ENCODE measurements at regions not wholly inside any gene's neighbourhood (a gene's known extent, or its start where the extent isn't known, plus 50 kb on each side); places are given as distances from the start of the nearest gene placed in this dataset.
A peak's percentile ranks its signal among the peaks of the same experiment; 100 is the strongest.

DNA sequence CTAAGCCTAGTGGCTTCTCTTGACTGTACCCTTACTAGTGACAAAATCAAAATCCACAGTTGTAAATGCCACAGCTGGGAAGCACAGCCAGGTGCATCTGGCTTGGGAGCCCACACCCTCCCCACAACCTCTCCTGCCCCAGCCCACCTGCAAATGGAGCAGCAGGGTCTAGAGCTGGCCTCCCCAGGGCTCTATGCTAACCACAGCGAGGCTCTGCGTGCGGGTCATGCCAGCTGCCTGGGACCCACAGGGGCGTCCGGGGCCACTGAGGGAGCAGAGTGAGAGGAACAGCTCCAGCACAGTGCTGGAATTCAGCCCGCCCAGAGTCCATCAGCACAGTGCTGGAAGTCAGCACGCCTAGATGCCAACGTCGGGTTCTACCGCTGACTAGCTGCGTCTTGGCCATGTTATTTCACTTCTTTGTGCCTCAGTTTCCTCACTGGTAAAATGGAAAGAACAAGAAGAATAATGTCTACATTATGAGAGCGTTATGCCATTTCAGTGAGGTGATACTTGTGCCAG is 109.1 kb upstream of the ID2 start:
- Mint-ChIP-seq H3K27me3 (ENCODE audit: low read depth) (peaks cover 17% of the 10 kb centered on the region), H3K36me3 (ENCODE audit: low read depth) (no peaks in the 10 kb centered on the region), H3K9me3 (no peaks in the 10 kb centered on the region), H3K27ac (peak overlapping the region; percentile 37 to 95 (median 51)), H3K4me3 (no peak overlapping the region), H3K4me1 (peaks cover 37% of the 10 kb centered on the region)
- no peak for TF ChIP-seq CTCF (IDR thresholded peaks at IDR 0.05; ENCODE audit: unreplicated experiment in 3 of 3)

- H3K4me1 Mint-ChIP-seq = peaks cover 37% of the 10 kb centered on the region
- no peak for TF ChIP-seq CTCF (IDR thresholded peaks at IDR 0.05; ENCODE audit: unreplicated experiment in 3 of 3)
- H3K4me3 Mint-ChIP-seq = peak overlapping the region in 1 of 3 experiments; percentile 9
- H3K27ac Mint-ChIP-seq = peak overlapping the region; percentile 37 to 95 (median 51)
- peaks cover 17% of the 10 kb centered on the region for H3K27me3 Mint-ChIP-seq (ENCODE audit: low read depth)
- no peaks in the 10 kb centered on the region for H3K9me3 Mint-ChIP-seq
- no peaks in the 10 kb centered on the region for H3K36me3 Mint-ChIP-seq (ENCODE audit: low read depth)
Measured at GRCh38 chr2:8573234-8573941, 108.5 kb upstream of the ID2 start.

- H3K4me3 Mint-ChIP-seq = peak overlapping the region in 1 of 3 experiments; percentile 16
- H3K27ac Mint-ChIP-seq = peak overlapping the region in 2 of 3 experiments; percentile 71 to 95
- peaks cover 35% of the 10 kb centered on the region for H3K4me1 Mint-ChIP-seq
- no peaks in the 10 kb centered on the region for H3K36me3 Mint-ChIP-seq (ENCODE audit: low read depth)
- H3K27me3 Mint-ChIP-seq (ENCODE audit: low read depth) = peaks cover 18% of the 10 kb centered on the region
- TF ChIP-seq CTCF (IDR thresholded peaks at IDR 0.05; ENCODE audit: unreplicated experiment in 3 of 3) = no peak
- no peaks in the 10 kb centered on the region for H3K9me3 Mint-ChIP-seq
Measured at GRCh38 chr2:8573942-8574195, 108.0 kb upstream of the ID2 start.

DNA sequence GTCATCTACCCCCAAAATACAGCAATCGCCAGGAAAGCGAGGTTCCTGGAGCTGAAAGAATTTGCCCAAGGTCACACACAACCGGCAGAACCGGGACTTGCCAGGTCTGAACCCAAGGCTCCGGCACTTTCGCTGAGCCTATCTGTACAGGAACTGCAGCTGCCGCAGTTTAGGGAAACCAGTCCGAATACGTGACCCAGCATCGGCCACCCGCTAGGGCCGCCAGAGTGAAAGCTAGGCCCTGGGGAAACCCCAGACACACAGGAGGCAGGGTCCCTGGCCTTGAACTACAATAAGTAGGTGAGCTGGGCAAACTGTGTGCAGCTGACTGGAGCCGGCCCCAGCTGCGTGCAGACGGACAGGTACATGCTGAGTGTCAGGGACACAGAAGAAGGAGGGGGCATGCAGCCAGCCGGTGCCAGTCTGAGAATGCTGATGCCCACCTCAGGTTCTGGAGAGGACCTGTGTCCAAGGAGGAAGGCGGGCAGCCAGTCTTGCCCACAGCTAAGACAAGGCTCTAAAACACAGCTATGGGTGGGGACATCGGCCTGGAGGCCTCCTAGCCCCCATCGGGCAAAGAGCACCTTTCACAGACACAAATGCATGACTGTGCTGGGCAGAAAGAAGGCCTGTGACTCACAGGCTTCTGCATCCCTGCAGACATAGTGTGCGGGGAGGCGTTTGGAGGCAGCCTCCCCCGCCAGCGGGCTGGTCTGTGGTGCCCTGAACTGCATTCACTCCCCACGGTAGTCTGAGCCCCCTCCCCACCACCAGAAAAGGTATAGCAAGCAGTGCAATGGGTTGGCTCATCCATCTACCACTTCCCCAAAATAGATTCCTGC is 107.4 kb upstream of the ID2 start:
- Mint-ChIP-seq H3K4me3 (peak overlapping the region in 2 of 3 experiments; percentile 16 to 38), H3K36me3 (ENCODE audit: low read depth) (no peaks in the 10 kb centered on the region), H3K27ac (peak overlapping the region; percentile 62 to 95 (median 71)), H3K4me1 (peaks cover 39% of the 10 kb centered on the region), H3K27me3 (ENCODE audit: low read depth) (peaks cover 18% of the 10 kb centered on the region), H3K9me3 (no peaks in the 10 kb centered on the region)
- no peak for TF ChIP-seq CTCF (IDR thresholded peaks at IDR 0.05; ENCODE audit: unreplicated experiment in 3 of 3)

DNA sequence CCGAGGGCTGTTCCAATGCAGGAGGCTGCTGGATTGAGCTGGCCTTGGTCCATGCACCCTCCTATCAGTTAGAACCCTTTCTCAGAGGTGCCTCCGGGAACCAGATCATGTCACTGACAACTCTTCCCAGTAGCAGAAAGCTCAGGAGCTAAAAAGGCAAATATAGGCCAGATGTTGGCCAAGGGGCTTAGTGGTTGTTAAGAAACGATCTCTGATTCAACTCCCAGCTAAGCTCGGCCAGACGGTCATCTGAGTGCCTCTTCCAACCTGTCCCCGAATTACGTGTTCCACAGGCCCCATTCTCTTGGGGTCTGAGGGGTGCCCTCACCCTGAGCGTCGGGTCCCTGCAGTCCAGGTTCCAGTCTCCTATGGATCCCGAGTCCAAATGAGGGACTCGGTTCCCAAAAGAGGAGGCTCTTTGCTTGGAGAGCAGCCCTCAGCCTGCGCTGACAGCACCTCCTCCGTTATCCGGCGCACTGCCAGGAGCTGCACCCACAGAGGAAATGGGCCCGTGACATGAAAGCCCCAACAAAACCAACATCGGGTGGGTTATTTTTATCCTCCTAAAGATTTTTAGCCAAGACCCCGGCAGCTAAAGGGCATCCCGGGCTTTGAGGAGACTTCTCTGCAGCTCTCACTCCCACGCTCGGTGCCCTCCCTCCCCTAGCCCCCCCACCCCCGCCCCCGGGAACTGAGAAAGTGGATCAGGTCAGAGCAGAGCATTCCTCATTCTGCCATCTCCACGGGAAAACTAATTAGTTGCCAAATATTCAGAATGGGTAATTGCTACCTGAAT is 106.6 kb upstream of the ID2 start:
- peak overlapping the region in 1 of 3 experiments; percentile 31 for H3K4me3 Mint-ChIP-seq
- no peak for TF ChIP-seq CTCF (IDR thresholded peaks at IDR 0.05; ENCODE audit: unreplicated experiment in 3 of 3)
- peaks cover 44% of the 10 kb centered on the region for H3K4me1 Mint-ChIP-seq
- H3K27ac Mint-ChIP-seq = peak overlapping the region; percentile 62 to 95 (median 62)
- H3K36me3 Mint-ChIP-seq (ENCODE audit: low read depth) = no peaks in the 10 kb centered on the region
- peaks cover 18% of the 10 kb centered on the region for H3K27me3 Mint-ChIP-seq (ENCODE audit: low read depth)
- H3K9me3 Mint-ChIP-seq = no peaks in the 10 kb centered on the region

All from nephron (organoid).